HEK293 (cell line): ENCODE measurements at regions not wholly inside any gene's neighbourhood (a gene's known extent, or its start where the extent isn't known, plus 50 kb on each side); places are given as distances from the start of the nearest gene placed in this dataset.

Experiments used
- PBX3 ChIP-seq: sonication (generic); formaldehyde crosslinking; IDR thresholded peaks from 2 replicates; pipeline ENCODE4 v1.8.1; 2022; ENCODE audit warnings: mild to moderate bottlenecking, moderate library complexity, missing genetic modification reagents
- REST ChIP-seq: fragments of 450-650 bp; formaldehyde crosslinking; IDR thresholded peaks from 2 replicates; pipeline ENCODE4 v1.5.1; 2016; ENCODE audit warnings: missing biosample characterization, missing genetic modification characterization
- ZNF239 ChIP-seq: fragments of 450-650 bp; formaldehyde crosslinking; IDR thresholded peaks from 2 replicates; pipeline ENCODE4 v1.5.1; 2016; ENCODE audit warnings: missing biosample characterization, missing genetic modification characterization

- no peak for TF ChIP-seq ZNF239 (tag by site-specific recombination)
- TF ChIP-seq PBX3 (CRISPR knock-in tag): no peak
- TF ChIP-seq REST (tag by site-specific recombination): no peak
Observed at GRCh38 chr3:98646680-98647079, 53.3 kb upstream of the CPOX start.
